Ovary (tissue), 3 donors: ENCODE measurements at regions not wholly inside any gene's neighbourhood (a gene's known extent, or its start where the extent isn't known, plus 50 kb on each side); places are given as distances from the start of the nearest gene placed in this dataset.

ENCODE experiments used
- POLR2A ChIP-seq: fragments of 450-650 bp; IDR thresholded peaks from one replicate; pipeline ENCODE4 v1.6.1; 2017; ENCODE audit warnings: antibody characterized with exemption, mild to moderate bottlenecking, moderate library complexity
- TF ChIP-seq, protein P1 (sequence below), 3 donors: fragments of 450-650 bp in 2 of 3; fragments of 200-600 bp in 1 of 3; IDR thresholded peaks; one replicate each; pipeline versions ENCODE4 v1.5.1 to v1.8.0; 2016 to 2022; ENCODE audit warnings: antibody characterized with exemption in 3 of 3, mild to moderate bottlenecking in 1 of 3
- donor health status: DM: no; HTN: no; CAD: no.

GRCh38 chr18:78207942-78208341 is 771.7 kb upstream of the SALL3 start:
- TF ChIP-seq, protein P1, sequence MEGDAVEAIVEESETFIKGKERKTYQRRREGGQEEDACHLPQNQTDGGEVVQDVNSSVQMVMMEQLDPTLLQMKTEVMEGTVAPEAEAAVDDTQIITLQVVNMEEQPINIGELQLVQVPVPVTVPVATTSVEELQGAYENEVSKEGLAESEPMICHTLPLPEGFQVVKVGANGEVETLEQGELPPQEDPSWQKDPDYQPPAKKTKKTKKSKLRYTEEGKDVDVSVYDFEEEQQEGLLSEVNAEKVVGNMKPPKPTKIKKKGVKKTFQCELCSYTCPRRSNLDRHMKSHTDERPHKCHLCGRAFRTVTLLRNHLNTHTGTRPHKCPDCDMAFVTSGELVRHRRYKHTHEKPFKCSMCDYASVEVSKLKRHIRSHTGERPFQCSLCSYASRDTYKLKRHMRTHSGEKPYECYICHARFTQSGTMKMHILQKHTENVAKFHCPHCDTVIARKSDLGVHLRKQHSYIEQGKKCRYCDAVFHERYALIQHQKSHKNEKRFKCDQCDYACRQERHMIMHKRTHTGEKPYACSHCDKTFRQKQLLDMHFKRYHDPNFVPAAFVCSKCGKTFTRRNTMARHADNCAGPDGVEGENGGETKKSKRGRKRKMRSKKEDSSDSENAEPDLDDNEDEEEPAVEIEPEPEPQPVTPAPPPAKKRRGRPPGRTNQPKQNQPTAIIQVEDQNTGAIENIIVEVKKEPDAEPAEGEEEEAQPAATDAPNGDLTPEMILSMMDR (IDR thresholded peaks at IDR 0.05): no peak
- no peak for TF ChIP-seq POLR2A
